IMR-90 (cell line): ENCODE measurements at regions not wholly inside any gene's neighbourhood (a gene's known extent, or its start where the extent isn't known, plus 50 kb on each side); places are given as distances from the start of the nearest gene placed in this dataset.

ENCODE experiments used
- ATAC-seq: fragments of 200-7000 bp; cut with Tn5 transposase; 2 replicates; pipeline ENCODE4 v1.9.1; 2020; ENCODE audit warnings: low read depth, mild to moderate bottlenecking, moderate library complexity
- BruUV-seq: library from RNA; stranded (reverse); fragments of 400-500 nt; replicated peaks from 2 replicates; lab custom pipeline; 2021; lab: Mats Ljungman, UMichigan
- CTCF ChIA-PET: fragments of 300-600 bp; formaldehyde crosslinking; extraction: SDS; loops from one replicate; lab custom pipeline; 2021; ENCODE audit warnings: antibody characterized with exemption; lab: Yijun Ruan, JAX
- POLR2A ChIA-PET: fragments of 300-600 bp; sonication (Branson Sonifier 250); formaldehyde crosslinking; loops from one replicate; lab custom pipeline; 2022; ENCODE audit warnings: antibody characterized with exemption; ENCODE audit not compliant: unreplicated experiment; lab: Charles Lee
- DNase-seq: peaks from one replicate; pipeline ENCODE4 v3.0.0; 2013
- H2AFZ ChIP-seq: replicated peaks from 2 replicates; pipeline ENCODE3; 2013; ENCODE audit warnings: low read length, mild to moderate bottlenecking; ENCODE audit not compliant: poor library complexity
- H2AK5ac ChIP-seq: 2 replicates; pipeline ENCODE4 v1.6.1; 2013; ENCODE audit warnings: low read depth, low read length, inconsistent platforms
- H2AK9ac ChIP-seq: replicated peaks from 2 replicates; pipeline ENCODE3; 2013; ENCODE audit warnings: mild to moderate bottlenecking, low read depth, low read length, moderate library complexity; ENCODE audit not compliant: poor library complexity
- H2BK120ac ChIP-seq: 2 replicates; pipeline ENCODE4 v1.6.1; 2013; ENCODE audit warnings: low read depth, low read length, inconsistent platforms
- H2BK15ac ChIP-seq: 3 replicates; pipeline ENCODE4 v1.6.1; 2013; ENCODE audit warnings: low read depth, low read length, inconsistent platforms
- H2BK20ac ChIP-seq: 2 replicates; pipeline ENCODE4 v1.6.1; 2013; ENCODE audit warnings: low read depth, mild to moderate bottlenecking, inconsistent platforms, low read length, moderate library complexity
- H2BK5ac ChIP-seq: 2 replicates; pipeline ENCODE4 v1.6.1; 2013; ENCODE audit warnings: mild to moderate bottlenecking, low read depth, low read length, inconsistent platforms; ENCODE audit not compliant: poor library complexity, severe bottlenecking
- H3K14ac ChIP-seq: replicated peaks from 2 replicates; pipeline ENCODE4 v1.6.1; 2013; ENCODE audit warnings: low read depth, low read length, inconsistent platforms
- H3K18ac ChIP-seq: 2 replicates; pipeline ENCODE4 v1.6.1; 2013; ENCODE audit warnings: low read depth, low read length, control low read depth
- H3K23ac ChIP-seq: 2 replicates; pipeline ENCODE4 v1.6.1; 2013; ENCODE audit warnings: low read depth, low read length, inconsistent platforms
- H3K27ac ChIP-seq: 2 replicates; pipeline ENCODE4 v1.5.1; 2013; ENCODE audit warnings: mild to moderate bottlenecking, control low read depth, low read length; ENCODE audit not compliant: insufficient read depth
- H3K27me3 ChIP-seq: 2 replicates; pipeline ENCODE4 v1.6.1; 2013; ENCODE audit warnings: low read length; ENCODE audit not compliant: control insufficient read depth, insufficient read depth
- H3K36me3 ChIP-seq: 2 replicates; pipeline ENCODE4 v1.6.1; 2013; ENCODE audit warnings: low read length, mixed read lengths; ENCODE audit not compliant: control insufficient read depth, insufficient read depth
- H3K4ac ChIP-seq: 2 replicates; pipeline ENCODE4 v1.6.1; 2013; ENCODE audit warnings: low read depth, low read length, inconsistent platforms
- H3K4me1 ChIP-seq: 2 replicates; pipeline ENCODE4 v1.6.1; 2013; ENCODE audit warnings: low read length, mixed read lengths; ENCODE audit not compliant: control insufficient read depth, insufficient read depth
- H3K4me2 ChIP-seq: 2 replicates; pipeline ENCODE4 v1.6.1; 2013; ENCODE audit warnings: low read depth, mild to moderate bottlenecking, control low read depth, low read length, moderate library complexity
- H3K4me3 ChIP-seq: 2 replicates; pipeline ENCODE4 v1.5.1; 2013; ENCODE audit warnings: low read depth, mild to moderate bottlenecking, control low read depth, low read length, moderate library complexity; ENCODE audit not compliant: insufficient read depth
- H3K56ac ChIP-seq: 2 replicates; pipeline ENCODE4 v1.6.1; 2013; ENCODE audit warnings: low read length, inconsistent platforms; ENCODE audit not compliant: insufficient read depth; ENCODE audit errors: extremely low read depth
- H3K79me1 ChIP-seq, 2 experiments: 2 replicates each; pipeline ENCODE4 v1.6.1; 2013; ENCODE audit warnings: low read length in 2 of 2, inconsistent platforms in 1 of 2, low read depth in 1 of 2
- H3K9ac ChIP-seq: 2 replicates; pipeline ENCODE4 v1.6.1; 2013; ENCODE audit warnings: low read depth, low read length, control low read depth
- H3K9me1 ChIP-seq: 2 replicates; pipeline ENCODE4 v1.6.1; 2013; ENCODE audit warnings: low read length, inconsistent platforms; ENCODE audit not compliant: insufficient read depth
- H3K9me3 ChIP-seq: 2 replicates; pipeline ENCODE4 v1.6.1; 2013; ENCODE audit warnings: low read length; ENCODE audit not compliant: control insufficient read depth, insufficient read depth
- H4K20me1 ChIP-seq: 2 replicates; pipeline ENCODE4 v1.6.1; 2013; ENCODE audit warnings: low read length, inconsistent platforms; ENCODE audit not compliant: insufficient read depth
- H4K5ac ChIP-seq: 2 replicates; pipeline ENCODE4 v1.6.1; 2013; ENCODE audit warnings: mild to moderate bottlenecking, low read depth, low read length, control low read depth
- H4K8ac ChIP-seq, 2 experiments: 2 replicates each; pipeline ENCODE4 v1.6.1; 2013; ENCODE audit warnings: low read depth in 2 of 2, low read length in 2 of 2, control low read depth in 1 of 2, inconsistent platforms in 1 of 2
- H4K91ac ChIP-seq: 2 replicates; pipeline ENCODE4 v1.6.1; 2013; ENCODE audit warnings: low read depth, low read length, inconsistent platforms; ENCODE audit not compliant: insufficient read depth
- CTCF ChIP-seq: conservative IDR thresholded peaks from 2 replicates; pipeline ENCODE4 v1.5.1; 2012; ENCODE audit warnings: mild to moderate bottlenecking, low read depth, low read length, improper control_type of control experiment
- NFE2L2 ChIP-seq: fragments of 150-350 bp; IDR thresholded peaks from 2 replicates; pipeline ENCODE4 v1.6.1; 2016; ENCODE audit warnings: low read depth, mild to moderate bottlenecking, low read length
- RFX5 ChIP-seq: IDR thresholded peaks from 2 replicates; pipeline ENCODE4 v1.8.0; 2012; ENCODE audit warnings: low read depth, mild to moderate bottlenecking, low read length, moderate library complexity
- SMC3 ChIP-seq: fragments of 150-350 bp; IDR thresholded peaks from 2 replicates; pipeline ENCODE4 v1.6.1; 2016; ENCODE audit warnings: low read depth, mild to moderate bottlenecking, antibody characterized with exemption, low read length, moderate library complexity
- WGBS, 2 experiments: methylation state at CpG; one replicate each; pipeline versions ENCODE4 v1.1.5 to v1.1.7; 2013; ENCODE audit warnings: missing lambda C conversion rate in 2 of 2; ENCODE audit not compliant: insufficient read length in 1 of 2; ENCODE audit errors: extremely low coverage in 2 of 2; 5-methylcytosine and 5-hydroxymethylcytosine counted together
- dilution Hi-C: fragments of 300-500 bp; cut with HindIII; formaldehyde crosslinking; loops from one replicate; pipeline ENCODE4 v1.14.3; 2018; ENCODE audit warnings: low sequenced_read_pairs; ENCODE audit not compliant: unreplicated experiment
- in situ Hi-C: fragments of 300-500 bp; cut with MboI; formaldehyde crosslinking; loops from 3 replicates; pipeline ENCODE4 v1.14.3; 2019; ENCODE audit warnings: low sequenced_read_pairs, inconsistent platforms, mixed read lengths
- intact Hi-C: fragments of 100-400 bp; cut with micrococcal nuclease; formaldehyde crosslinking; loops from 2 replicates; pipeline ENCODE4 v1.10.0; 2022

GRCh38 chr18:43531438-43531837 is 254.1 kb upstream of the SYT4 start:
- H3K4me2 ChIP-seq = no peak overlapping the region
- no peak overlapping the region for H3K9ac ChIP-seq
- no peak overlapping the region for H4K91ac ChIP-seq
- H3K18ac ChIP-seq = no peak overlapping the region
- no peaks in the 10 kb centered on the region for H3K9me1 ChIP-seq
- H3K23ac ChIP-seq = no peak overlapping the region
- no peaks in the 10 kb centered on the region for H3K9me3 ChIP-seq
- no peak overlapping the region for H2AFZ ChIP-seq
- no peak overlapping the region for H2AK9ac ChIP-seq
- DNase-seq (no peak), ATAC-seq (no peak)
- TF ChIP-seq SMC3 = no peak
- no peak for TF ChIP-seq NFE2L2
- TF ChIP-seq RFX5 = no peak
- TF ChIP-seq CTCF = no peak
- H2BK120ac ChIP-seq = no peak overlapping the region
- H3K27ac ChIP-seq = no peak overlapping the region
- WGBS, 2 experiments = no CpG with 5 or more reads among the region's 3 CpGs
- H3K14ac ChIP-seq = no peak overlapping the region
- no peak overlapping the region for H3K4me3 ChIP-seq
- no peaks in the 10 kb centered on the region for H3K79me1 ChIP-seq
- in situ Hi-C loops (no loop called here), dilution Hi-C loops (no loop called here), intact Hi-C loops (no loop called here)
- H2BK5ac ChIP-seq = no peak overlapping the region
- CTCF ChIA-PET = no interaction called here
- H3K4me1 ChIP-seq = no peaks in the 10 kb centered on the region
- H2AK5ac ChIP-seq = no peak overlapping the region
- no peaks in the 10 kb centered on the region for H3K27me3 ChIP-seq
- no peak overlapping the region for H4K5ac ChIP-seq
- H3K56ac ChIP-seq = no peak overlapping the region
- H4K8ac ChIP-seq = no peak overlapping the region
- H3K36me3 ChIP-seq = no peaks in the 10 kb centered on the region
- no TSS peak for BruUV-seq
- no peaks in the 10 kb centered on the region for H4K20me1 ChIP-seq
- no peak overlapping the region for H3K4ac ChIP-seq
- no peak overlapping the region for H2BK20ac ChIP-seq
- no peak overlapping the region for H2BK15ac ChIP-seq
- POLR2A ChIA-PET = no interaction called here
